ENCODE measurements at regions not wholly inside any gene's neighbourhood (a gene's known extent, or its start where the extent isn't known, plus 50 kb on each side); places are given as distances from the start of the nearest gene placed in this dataset.

DNA sequence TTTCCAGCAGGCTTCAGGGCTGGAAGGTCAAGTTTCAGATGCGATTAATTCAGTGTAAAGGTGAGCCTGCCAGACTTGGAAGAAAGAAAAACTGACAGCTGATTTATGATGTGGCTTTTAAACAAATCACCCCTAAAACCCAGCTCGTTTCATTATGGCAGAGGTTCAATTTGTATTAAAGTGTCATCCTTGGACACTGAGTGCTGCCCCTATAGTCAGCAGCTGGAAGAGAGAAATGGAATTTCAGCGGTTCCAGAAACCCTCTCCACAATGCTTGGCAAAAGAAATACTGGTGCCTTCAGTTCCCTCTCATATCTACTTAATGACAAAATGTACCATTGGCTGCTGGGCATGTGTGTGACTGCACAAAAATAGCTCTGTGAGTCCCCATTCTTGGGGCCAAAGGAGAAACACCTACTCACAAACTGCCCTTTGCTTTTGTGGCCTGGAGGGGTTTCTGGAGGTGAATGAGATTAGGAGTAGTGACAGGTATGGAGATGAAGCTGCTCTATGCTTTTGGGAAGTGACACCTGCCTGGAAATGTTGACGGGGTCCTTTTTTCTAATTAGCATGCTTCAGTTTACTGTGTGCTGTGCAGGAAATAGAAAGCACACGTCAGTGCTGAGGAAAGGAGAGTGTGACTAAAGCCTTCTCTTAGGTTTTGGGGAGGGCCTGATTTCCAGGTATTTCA lies 95.1 kb upstream of the TSPAN2 start:
- POLR2A ChIA-PET: no interaction called here
- CTCF ChIA-PET: no interaction called here
- H3K4me3 ChIP-seq (ENCODE audit: control extremely low read depth in 1 of 5, extremely low read depth in 1 of 5, insufficient read depth in 1 of 5, low read depth in 2 of 5, low read length in 4 of 5): no peak overlapping the region

DNA sequence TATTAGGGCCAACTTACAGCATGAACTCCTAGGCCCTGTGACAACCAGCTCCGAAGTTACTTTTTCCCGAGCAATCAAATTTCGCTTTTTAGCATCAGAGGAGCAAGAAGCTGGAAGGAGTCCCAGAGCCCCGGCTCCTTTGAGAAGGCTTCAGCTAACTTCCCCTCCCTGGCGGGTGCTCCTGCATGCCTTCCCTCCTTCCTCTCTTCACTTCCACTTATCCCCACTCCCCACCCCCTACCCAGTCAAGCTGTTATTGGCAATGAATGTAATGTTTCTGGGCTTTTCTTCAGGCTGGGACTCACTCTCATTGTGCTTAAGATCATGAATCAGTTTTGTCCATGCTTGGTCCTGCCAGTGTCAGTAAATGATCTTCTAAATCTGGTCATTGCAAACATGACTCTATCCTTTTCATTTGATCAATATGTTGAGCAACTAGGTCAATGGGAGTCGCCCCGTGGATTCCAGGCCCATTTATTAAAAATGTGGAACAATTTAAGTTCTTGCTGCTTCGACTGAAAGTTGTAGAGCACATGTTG lies 94.5 kb upstream of the TSPAN2 start:
- ChIA-PET POLR2A (no interaction called here), CTCF (interaction anchor here (0.6 kb wide), 1 partner anchor 523 kb away, joined by 3 read pairs; no protein-coding TSS in a partner anchor)

More for the DNA sequence above, 95.1 kb upstream of the TSPAN2 start:
- H3K4me2 ChIP-seq (replicated peaks; ENCODE audit: low read depth, low read length, poor library complexity, severe bottlenecking): no peak overlapping the region
- no peaks in the 10 kb centered on the region for H3K36me3 ChIP-seq (replicated peaks in 1 of 2; ENCODE audit: control extremely low read depth in 1 of 2, control insufficient read depth in 1 of 2, extremely low read depth in 1 of 2, insufficient read depth in 2 of 2, low read length in 1 of 2)
- Mint-ChIP-seq H3K9me3 (ENCODE audit: insufficient read depth) (no peaks in the 10 kb centered on the region), H3K4me3 (no peak overlapping the region), H3K27me3 (peaks cover 8% of the 10 kb centered on the region), H3K4me1 (no peaks in the 10 kb centered on the region), H3K27ac (no peak overlapping the region)
- WGBS (ENCODE audit: insufficient coverage): 74% methylated on average over 3 of the region's 5 CpGs
- no peaks in the 10 kb centered on the region for H3K4me1 ChIP-seq (ENCODE audit: control insufficient read depth in 2 of 2, insufficient read depth in 2 of 2, low read length in 2 of 2)
- no peak for ATAC-seq (ENCODE audit: low read depth)
- no peaks in the 10 kb centered on the region for H3K27me3 ChIP-seq (replicated peaks in 1 of 4; ENCODE audit: control extremely low read depth in 1 of 4, control insufficient read depth in 3 of 4, insufficient read depth in 4 of 4, low read length in 3 of 4)
- H3K9me3 ChIP-seq (ENCODE audit: control extremely low read depth in 1 of 3, control insufficient read depth in 2 of 3, insufficient read depth in 1 of 3, low read length in 2 of 3): no peaks in the 10 kb centered on the region
- H3K79me2 ChIP-seq (ENCODE audit: control insufficient read depth, insufficient read depth, low read length): no peaks in the 10 kb centered on the region
- TF ChIP-seq, protein P1, sequence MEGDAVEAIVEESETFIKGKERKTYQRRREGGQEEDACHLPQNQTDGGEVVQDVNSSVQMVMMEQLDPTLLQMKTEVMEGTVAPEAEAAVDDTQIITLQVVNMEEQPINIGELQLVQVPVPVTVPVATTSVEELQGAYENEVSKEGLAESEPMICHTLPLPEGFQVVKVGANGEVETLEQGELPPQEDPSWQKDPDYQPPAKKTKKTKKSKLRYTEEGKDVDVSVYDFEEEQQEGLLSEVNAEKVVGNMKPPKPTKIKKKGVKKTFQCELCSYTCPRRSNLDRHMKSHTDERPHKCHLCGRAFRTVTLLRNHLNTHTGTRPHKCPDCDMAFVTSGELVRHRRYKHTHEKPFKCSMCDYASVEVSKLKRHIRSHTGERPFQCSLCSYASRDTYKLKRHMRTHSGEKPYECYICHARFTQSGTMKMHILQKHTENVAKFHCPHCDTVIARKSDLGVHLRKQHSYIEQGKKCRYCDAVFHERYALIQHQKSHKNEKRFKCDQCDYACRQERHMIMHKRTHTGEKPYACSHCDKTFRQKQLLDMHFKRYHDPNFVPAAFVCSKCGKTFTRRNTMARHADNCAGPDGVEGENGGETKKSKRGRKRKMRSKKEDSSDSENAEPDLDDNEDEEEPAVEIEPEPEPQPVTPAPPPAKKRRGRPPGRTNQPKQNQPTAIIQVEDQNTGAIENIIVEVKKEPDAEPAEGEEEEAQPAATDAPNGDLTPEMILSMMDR (IDR thresholded peaks at IDR 0.05): no peak
- no peak for TF ChIP-seq EZH2 (IDR thresholded peaks at IDR 0.05; ENCODE audit: borderline replicate concordance, insufficient read depth, low read depth, low read length, poor library complexity, severe bottlenecking)
- DNase-seq: no peak
- no peak overlapping the region for H2AFZ ChIP-seq (ENCODE audit: insufficient read depth, low read depth, low read length, poor library complexity, severe bottlenecking)
- intact Hi-C loops (cut with micrococcal nuclease): no loop called here
- H3K9ac ChIP-seq (ENCODE audit: low read length): no peak overlapping the region
- no peak overlapping the region for H3K27ac ChIP-seq (ENCODE audit: low read length in 2 of 2)
- no peaks in the 10 kb centered on the region for H4K20me1 ChIP-seq (ENCODE audit: control insufficient read depth, insufficient read depth, low read length, poor library complexity, severe bottlenecking)

More for the DNA sequence above, 94.5 kb upstream of the TSPAN2 start:
- Histone ChIP-seq H3K4me2 (replicated peaks; ENCODE audit: low read depth, low read length, poor library complexity, severe bottlenecking) (no peak overlapping the region), H3K27ac (ENCODE audit: low read length in 2 of 2) (no peak overlapping the region), H3K4me3 (ENCODE audit: control extremely low read depth in 1 of 5, extremely low read depth in 1 of 5, insufficient read depth in 1 of 5, low read depth in 2 of 5, low read length in 4 of 5) (no peak overlapping the region), H3K27me3 (replicated peaks in 1 of 4; ENCODE audit: control extremely low read depth in 1 of 4, control insufficient read depth in 3 of 4, insufficient read depth in 4 of 4, low read length in 3 of 4) (no peaks in the 10 kb centered on the region), H4K20me1 (ENCODE audit: control insufficient read depth, insufficient read depth, low read length, poor library complexity, severe bottlenecking) (no peaks in the 10 kb centered on the region), H3K36me3 (replicated peaks in 1 of 2; ENCODE audit: control extremely low read depth in 1 of 2, control insufficient read depth in 1 of 2, extremely low read depth in 1 of 2, insufficient read depth in 2 of 2, low read length in 1 of 2) (no peaks in the 10 kb centered on the region), H3K4me1 (ENCODE audit: control insufficient read depth in 2 of 2, insufficient read depth in 2 of 2, low read length in 2 of 2) (no peaks in the 10 kb centered on the region), H3K79me2 (ENCODE audit: control insufficient read depth, insufficient read depth, low read length) (no peaks in the 10 kb centered on the region), H3K9me3 (ENCODE audit: control extremely low read depth in 1 of 3, control insufficient read depth in 2 of 3, insufficient read depth in 1 of 3, low read length in 2 of 3) (no peaks in the 10 kb centered on the region), H3K9ac (ENCODE audit: low read length) (no peak overlapping the region), H2AFZ (ENCODE audit: insufficient read depth, low read depth, low read length, poor library complexity, severe bottlenecking) (no peak overlapping the region)
- H3K27me3 Mint-ChIP-seq: peaks cover 8% of the 10 kb centered on the region
- H3K4me1 Mint-ChIP-seq: no peaks in the 10 kb centered on the region
- intact Hi-C loops (cut with micrococcal nuclease): no loop called here
- DNase-seq: no peak
- no peak overlapping the region for H3K4me3 Mint-ChIP-seq
- no peak for TF ChIP-seq EZH2 (IDR thresholded peaks at IDR 0.05; ENCODE audit: borderline replicate concordance, insufficient read depth, low read depth, low read length, poor library complexity, severe bottlenecking)
- TF ChIP-seq, protein P1 (IDR thresholded peaks at IDR 0.05): no peak
- no peak overlapping the region for H3K27ac Mint-ChIP-seq
- 95% methylated on average over 6 of the region's 8 CpGs for WGBS (ENCODE audit: insufficient coverage)
- H3K9me3 Mint-ChIP-seq (ENCODE audit: insufficient read depth): no peaks in the 10 kb centered on the region
- ATAC-seq (ENCODE audit: low read depth): no peak

All from B cell (primary cell).